Breast epithelium (tissue), 3 donors: ENCODE measurements at regions not wholly inside any gene's neighbourhood (a gene's known extent, or its start where the extent isn't known, plus 50 kb on each side); places are given as distances from the start of the nearest gene placed in this dataset.

Source experiments
- CTCF ChIP-seq, 3 donors: fragments of 450-650 bp; IDR thresholded peaks; one replicate each; pipeline ENCODE4 v1.5.1; 2016 to 2017; ENCODE audit warnings: antibody characterized with exemption in 3 of 3, mild to moderate bottlenecking in 3 of 3, moderate library complexity in 3 of 3
- POLR2A ChIP-seq: fragments of 450-650 bp; IDR thresholded peaks from one replicate; pipeline ENCODE4 v1.6.1; 2016; ENCODE audit warnings: antibody characterized with exemption, mild to moderate bottlenecking, moderate library complexity
- POLR2AphosphoS5 ChIP-seq, 3 donors: sonication (generic); formaldehyde crosslinking; IDR thresholded peaks; one replicate each; pipeline ENCODE4 v1.6.1; 2017; ENCODE audit warnings: antibody characterized with exemption in 3 of 3

GRCh38 chr2:184463102-184463865 lies 135.0 kb upstream of the ZNF804A start:
- TF ChIP-seq POLR2AphosphoS5 (IDR thresholded peaks at IDR 0.05), result no peak
- no peak for TF ChIP-seq CTCF (IDR thresholded peaks at IDR 0.05)
- no peak for TF ChIP-seq POLR2A
